GM12878 (cell line): ENCODE measurements at regions not wholly inside any gene's neighbourhood (a gene's known extent, or its start where the extent isn't known, plus 50 kb on each side); places are given as distances from the start of the nearest gene placed in this dataset.

ENCODE experiments used
- ATAC-seq: fragments of 200-7000 bp; cut with Tn5 transposase; 3 replicates; pipeline ENCODE4 v1.9.1; 2020; ENCODE audit warnings: mild to moderate bottlenecking, moderate library complexity
- BruUV-seq: library from RNA; stranded (reverse); fragments of 400-500 nt; replicated peaks from 2 replicates; lab custom pipeline; 2021; lab: Mats Ljungman, UMichigan
- CTCF ChIA-PET: fragments of 300-600 bp; sonication (Branson Sonifier 250); formaldehyde crosslinking; extraction: SDS; loops from one replicate; lab custom pipeline; 2021; ENCODE audit warnings: inconsistent platforms; lab: Yijun Ruan, JAX
- POLR2A ChIA-PET: fragments of 350-600 bp; formaldehyde crosslinking; extraction: SDS; loops from one replicate; lab custom pipeline; 2021; ENCODE audit warnings: inconsistent platforms; lab: Charles Lee
- RAD21 ChIA-PET: fragments of 300-600 bp; sonication (Branson Sonifier 250); formaldehyde crosslinking; loops from one replicate; lab custom pipeline; 2023; ENCODE audit warnings: antibody characterized with exemption; ENCODE audit not compliant: unreplicated experiment; lab: Charles Lee
- SMC1A ChIA-PET: fragments of 300-600 bp; sonication (Branson Sonifier 250); formaldehyde crosslinking; loops from one replicate; lab custom pipeline; 2023; ENCODE audit not compliant: unreplicated experiment, uncharacterized antibody; lab: Charles Lee
- DNase-seq: peaks from one replicate; pipeline ENCODE4 v3.0.0-alpha.2; 2011; ENCODE audit warnings: low read depth, low spot score
- FAIRE-seq: peaks from 3 replicates; lab custom pipeline; 2011; peaks lifted over from hg19 to GRCh38; lab: Jason Lieb, UNC
- H2AFZ ChIP-seq: 2 replicates; pipeline ENCODE4 v1.6.0; 2011; ENCODE audit warnings: low read depth, low read length, control low read depth; ENCODE audit not compliant: control insufficient read depth
- H3K27ac ChIP-seq: 2 replicates; pipeline ENCODE4 v1.5.1; 2011; ENCODE audit warnings: control low read depth; ENCODE audit not compliant: control insufficient read depth, insufficient read depth
- H3K27me3 ChIP-seq, 2 experiments: replicated peaks in 1 of 2; 2 replicates each; pipeline versions ENCODE4 v1.6.0 to v1.6.1; 2011; ENCODE audit warnings: low read length in 1 of 2; ENCODE audit not compliant: control insufficient read depth in 2 of 2, insufficient read depth in 2 of 2
- H3K36me3 ChIP-seq, 2 experiments: 2 replicates each; pipeline ENCODE4 v1.5.1; 2011; ENCODE audit warnings: low read length in 1 of 2; ENCODE audit not compliant: control insufficient read depth in 2 of 2, insufficient read depth in 2 of 2
- H3K4me1 ChIP-seq: 2 replicates; pipeline ENCODE4 v1.6.1; 2011; ENCODE audit warnings: mild to moderate bottlenecking, low read length, moderate library complexity, mixed read lengths; ENCODE audit not compliant: control insufficient read depth, insufficient read depth
- H3K4me2 ChIP-seq: 2 replicates; pipeline ENCODE4 v1.6.0; 2011; ENCODE audit warnings: control low read depth; ENCODE audit not compliant: control insufficient read depth, insufficient read depth
- H3K4me3 ChIP-seq: fragments of 200-600 bp; sonication (generic); 2 replicates; pipeline ENCODE4 v1.5.1; 2016
- H3K79me2 ChIP-seq: 2 replicates; pipeline ENCODE4 v1.6.0; 2011; ENCODE audit warnings: low read length; ENCODE audit not compliant: control insufficient read depth, insufficient read depth
- H3K9ac ChIP-seq: 2 replicates; pipeline ENCODE4 v1.8.0; 2011; ENCODE audit warnings: low read length, control low read depth, mixed read lengths; ENCODE audit not compliant: control insufficient read depth, insufficient read depth
- H3K9me3 ChIP-seq: replicated peaks from 3 replicates; pipeline ENCODE4 v1.5.1; 2011; ENCODE audit warnings: mild to moderate bottlenecking, low read length; ENCODE audit not compliant: control insufficient read depth, insufficient read depth
- H4K20me1 ChIP-seq: 2 replicates; pipeline ENCODE4 v1.6.0; 2011; ENCODE audit not compliant: control insufficient read depth, insufficient read depth
- ATF2 ChIP-seq: IDR thresholded peaks from 2 replicates; pipeline ENCODE4 v1.6.1; 2012; ENCODE audit warnings: low read length, inconsistent platforms
- BMI1 ChIP-seq: fragments of 450-650 bp; IDR thresholded peaks from 2 replicates; pipeline ENCODE4 v1.6.1; 2016; ENCODE audit warnings: mild to moderate bottlenecking, moderate library complexity, borderline replicate concordance
- CREB1 ChIP-seq: IDR thresholded peaks from 2 replicates; pipeline ENCODE4 v1.6.1; 2012; ENCODE audit warnings: low read depth, mild to moderate bottlenecking, inconsistent platforms
- CREM ChIP-seq: IDR thresholded peaks from 2 replicates; pipeline ENCODE4 v1.6.1; 2014; ENCODE audit warnings: antibody characterized with exemption, low read depth
- DPF2 ChIP-seq: fragments of 450-650 bp; IDR thresholded peaks from 2 replicates; pipeline ENCODE4 v1.6.1; 2017; ENCODE audit warnings: mild to moderate bottlenecking
- ETV6 ChIP-seq, 2 experiments: fragments of 450-650 bp in 1 of 2; IDR thresholded peaks in 1 of 2; conservative IDR thresholded peaks in 1 of 2; 2 replicates each; pipeline ENCODE4 v1.6.1; 2014; ENCODE audit warnings: antibody characterized with exemption in 1 of 2, borderline replicate concordance in 1 of 2, low read depth in 1 of 2, mild to moderate bottlenecking in 1 of 2, moderate library complexity in 1 of 2
- JUNB ChIP-seq: IDR thresholded peaks from 2 replicates; pipeline ENCODE4 v1.6.1; 2016; ENCODE audit warnings: antibody characterized with exemption, mild to moderate bottlenecking
- KDM1A ChIP-seq: fragments of 200-600 bp; sonication (generic); IDR thresholded peaks from 2 replicates; pipeline ENCODE4 v1.6.1; 2016; ENCODE audit warnings: borderline replicate concordance
- MXI1 ChIP-seq: fragments of 150-350 bp; IDR thresholded peaks from 2 replicates; pipeline ENCODE4 v1.6.1; 2011; ENCODE audit warnings: low read depth, mild to moderate bottlenecking, inconsistent platforms, low read length, improper control_type of control experiment
- MYC ChIP-seq: IDR thresholded peaks from 2 replicates; pipeline ENCODE4 v1.6.1; 2011; ENCODE audit warnings: mild to moderate bottlenecking, low read length, moderate library complexity, inconsistent platforms; ENCODE audit not compliant: insufficient read depth, insufficient replicate concordance, insufficient read length, severe bottlenecking
- PML ChIP-seq: IDR thresholded peaks from 2 replicates; pipeline ENCODE4 v1.6.1; 2012; ENCODE audit warnings: low read length, inconsistent platforms
- RB1 ChIP-seq: fragments of 450-650 bp; formaldehyde crosslinking; IDR thresholded peaks from 2 replicates; pipeline ENCODE4 v1.6.1; 2017; ENCODE audit warnings: mild to moderate bottlenecking, borderline replicate concordance
- RELB ChIP-seq: fragments of 450-650 bp; IDR thresholded peaks from 2 replicates; pipeline ENCODE4 v1.6.1; 2017; ENCODE audit warnings: low read depth, mild to moderate bottlenecking, moderate library complexity
- SIX5 ChIP-seq: IDR thresholded peaks from 2 replicates; pipeline ENCODE4 v1.6.1; 2011; ENCODE audit warnings: mild to moderate bottlenecking, low read depth, low read length, moderate library complexity; ENCODE audit not compliant: severe bottlenecking
- TCF3 ChIP-seq: IDR thresholded peaks from 2 replicates; pipeline ENCODE4 v1.6.1; 2012; ENCODE audit warnings: low read depth, mild to moderate bottlenecking, low read length, borderline replicate concordance; ENCODE audit not compliant: insufficient read depth
- YBX1 ChIP-seq: fragments of 450-650 bp; IDR thresholded peaks from 2 replicates; pipeline ENCODE4 v1.6.1; 2016; ENCODE audit warnings: antibody characterized with exemption
- ZBTB11 ChIP-seq: fragments of 450-650 bp; formaldehyde crosslinking; IDR thresholded peaks from 2 replicates; pipeline ENCODE4 v1.5.0; 2022; ENCODE audit warnings: mild to moderate bottlenecking, missing genetic modification characterization
- WGBS: methylation state at CpG from one replicate; pipeline ENCODE4 v1.1.6; 2016; ENCODE audit warnings: low lambda C conversion rate; ENCODE audit not compliant: insufficient replicate concordance, insufficient coverage; ENCODE audit errors: missing lambda C conversion rate; 5-methylcytosine and 5-hydroxymethylcytosine counted together
- in situ Hi-C: fragments of 300-500 bp; cut with MboI; formaldehyde crosslinking; loops from 9 replicates; pipeline ENCODE4 v1.14.3; 2018; ENCODE audit warnings: mixed read lengths
- intact Hi-C: fragments of 100-400 bp; cut with micrococcal nuclease; formaldehyde crosslinking; loops from one replicate; pipeline ENCODE4 v1.14.2; 2022; ENCODE audit not compliant: unreplicated experiment

GRCh38 chr3:31248563-31248992 is 284.1 kb upstream of the STT3B start:
- TSS peak; percentile 76 for BruUV-seq
- RAD21 ChIA-PET: interaction anchor here (0.9 to 16.3 kb wide), 9 partner anchors 8 to 282 kb away, joined by 3 to 381 read pairs (median 16); partner anchors contain the start of gene STT3B
- peaks cover 37% of the 10 kb centered on the region for H3K4me1 ChIP-seq
- SMC1A ChIA-PET: interaction anchor here (0.9 to 13.1 kb wide), 21 partner anchors 8 to 326 kb away, joined by 3 to 378 read pairs (median 6); no protein-coding TSS in a partner anchor
- H3K9me3 ChIP-seq: peaks cover 6% of the 10 kb centered on the region; the same call in 2 of the 3 replicates
- no peaks in the 10 kb centered on the region for H3K27me3 ChIP-seq
- CTCF ChIA-PET: interaction anchor here (1.1 to 1.7 kb wide), 5 partner anchors 16 to 480 kb away, joined by 3 to 5 read pairs (median 3); no protein-coding TSS in a partner anchor
- peak overlapping the region; percentile 6; the same call in 1 of the 2 replicates for H2AFZ ChIP-seq
- 0 out of 2 replicates have a peak overlapping the region, but pooled peaks have one; percentile 3 for H3K9ac ChIP-seq
- peak overlapping the region; percentile 31; the same call in 1 of the 2 replicates for H3K4me2 ChIP-seq
- H3K36me3 ChIP-seq: no peaks in the 10 kb centered on the region
- H3K27ac ChIP-seq: peak overlapping the region; percentile 86
- H3K79me2 ChIP-seq: 0 out of 2 replicates have a peak, but pooled peaks cover 3% of the 10 kb centered on the region
- intact Hi-C loops (loop anchor here (5.0 to 10.0 kb wide), 3 partner anchors 144 to 264 kb away; no protein-coding TSS in a partner anchor), in situ Hi-C loops (loop anchor here (10.0 kb wide), 1 partner anchor 286 kb away; the partner anchor contains the start of gene STT3B)
- H4K20me1 ChIP-seq: no peaks in the 10 kb centered on the region
- POLR2A ChIA-PET: interaction anchor here (1.1 to 6.9 kb wide), 6 partner anchors 17 to 291 kb away, joined by 3 to 69 read pairs (median 8); partner anchors contain the start of gene STT3B
- no peak for ATAC-seq
- no peak for DNase-seq
- H3K4me3 ChIP-seq: no peak overlapping the region
- WGBS: 51% methylated on average over 6 of the region's 6 CpGs
- TF ChIP-seq JUNB (no peak), DPF2 (no peak), SIX5 (no peak), CREM (0 out of 2 replicates have a peak, but pooled peaks have one; percentile 5), BMI1 (no peak), PML (peak; percentile 33; the same call in 1 of the 2 replicates), MXI1 (peak; percentile 56; the same call in 1 of the 2 replicates), YBX1 (no peak), KDM1A (no peak), MYC (no peak), RB1 (no peak), ETV6 (conservative IDR thresholded peaks at IDR 0.05 in 1 of 2, IDR thresholded peaks at IDR 0.05 in 1 of 2; ENCODE audit: borderline replicate concordance in 1 of 2, low read depth in 1 of 2) (peak in 1 of 2 experiments; percentile 35; a peak in 1 of 4 replicates), ATF2 (peak; percentile 46; the same call in 1 of the 2 replicates), ZBTB11 (CRISPR knock-in tag) (no peak), TCF3 (no peak), CREB1 (0 out of 2 replicates have a peak, but pooled peaks have one; percentile 10), RELB (peak; percentile 30; the same call in 1 of the 2 replicates)
- FAIRE-seq: no peak
